Osteocyte (in vitro differentiated cells): ENCODE measurements at regions not wholly inside any gene's neighbourhood (a gene's known extent, or its start where the extent isn't known, plus 50 kb on each side); places are given as distances from the start of the nearest gene placed in this dataset.

ENCODE experiments used
- DNase-seq: peaks from one replicate; pipeline ENCODE4 v3.0.0; 2021; ENCODE audit warnings: mixed read lengths; ENCODE audit not compliant: unreplicated experiment; ENCODE audit errors: extremely low spot score
- H3K27ac Mint-ChIP-seq: one replicate; pipeline ENCODE4 v1.8.0; 2021; ENCODE audit warnings: mild to moderate bottlenecking, mixed read lengths; ENCODE audit not compliant: unreplicated experiment
- H3K27me3 Mint-ChIP-seq: one replicate; pipeline ENCODE4 v1.8.0; 2021; ENCODE audit warnings: mixed read lengths; ENCODE audit not compliant: unreplicated experiment
- H3K36me3 Mint-ChIP-seq: one replicate; pipeline ENCODE4 v1.8.0; 2021; ENCODE audit warnings: mixed read lengths; ENCODE audit not compliant: unreplicated experiment
- H3K4me1 Mint-ChIP-seq: one replicate; pipeline ENCODE4 v1.8.0; 2021; ENCODE audit warnings: mixed read lengths; ENCODE audit not compliant: unreplicated experiment
- H3K4me3 Mint-ChIP-seq: one replicate; pipeline ENCODE4 v1.8.0; 2021; ENCODE audit warnings: mild to moderate bottlenecking, moderate library complexity, mixed read lengths; ENCODE audit not compliant: unreplicated experiment
- H3K9me3 Mint-ChIP-seq: one replicate; pipeline ENCODE4 v1.8.0; 2021; ENCODE audit warnings: mixed read lengths; ENCODE audit not compliant: unreplicated experiment
- TF ChIP-seq, protein P1 (sequence below): fragments of 200-600 bp; sonication (generic); IDR thresholded peaks from 2 replicates; pipeline ENCODE4 v1.5.0; 2021; ENCODE audit warnings: antibody characterized with exemption, mild to moderate bottlenecking, moderate library complexity

DNA sequence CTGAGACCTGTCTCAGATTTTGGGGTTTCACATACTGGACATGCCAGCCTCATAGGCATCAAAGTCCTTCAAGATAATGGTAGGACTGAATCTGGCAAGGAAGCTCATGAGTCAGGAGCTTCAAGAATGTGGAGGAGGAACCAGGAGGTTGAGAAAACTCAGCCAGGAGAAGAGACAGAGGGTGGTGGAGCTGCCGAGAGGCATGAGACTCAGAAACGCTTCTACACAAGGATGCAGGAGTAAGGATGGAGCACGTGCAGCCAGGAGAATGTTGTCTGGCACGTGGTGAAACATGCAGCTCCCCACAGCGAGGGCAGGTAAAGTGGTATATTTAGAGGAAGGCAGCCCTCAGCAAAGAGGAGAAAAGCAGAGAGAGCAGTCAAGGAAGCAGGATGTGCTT, 148.7 kb upstream of the ISX start:
- no peaks in the 10 kb centered on the region for H3K27me3 Mint-ChIP-seq
- H3K4me1 Mint-ChIP-seq: no peaks in the 10 kb centered on the region
- H3K9me3 Mint-ChIP-seq: peaks cover 10% of the 10 kb centered on the region
- TF ChIP-seq, protein P1, sequence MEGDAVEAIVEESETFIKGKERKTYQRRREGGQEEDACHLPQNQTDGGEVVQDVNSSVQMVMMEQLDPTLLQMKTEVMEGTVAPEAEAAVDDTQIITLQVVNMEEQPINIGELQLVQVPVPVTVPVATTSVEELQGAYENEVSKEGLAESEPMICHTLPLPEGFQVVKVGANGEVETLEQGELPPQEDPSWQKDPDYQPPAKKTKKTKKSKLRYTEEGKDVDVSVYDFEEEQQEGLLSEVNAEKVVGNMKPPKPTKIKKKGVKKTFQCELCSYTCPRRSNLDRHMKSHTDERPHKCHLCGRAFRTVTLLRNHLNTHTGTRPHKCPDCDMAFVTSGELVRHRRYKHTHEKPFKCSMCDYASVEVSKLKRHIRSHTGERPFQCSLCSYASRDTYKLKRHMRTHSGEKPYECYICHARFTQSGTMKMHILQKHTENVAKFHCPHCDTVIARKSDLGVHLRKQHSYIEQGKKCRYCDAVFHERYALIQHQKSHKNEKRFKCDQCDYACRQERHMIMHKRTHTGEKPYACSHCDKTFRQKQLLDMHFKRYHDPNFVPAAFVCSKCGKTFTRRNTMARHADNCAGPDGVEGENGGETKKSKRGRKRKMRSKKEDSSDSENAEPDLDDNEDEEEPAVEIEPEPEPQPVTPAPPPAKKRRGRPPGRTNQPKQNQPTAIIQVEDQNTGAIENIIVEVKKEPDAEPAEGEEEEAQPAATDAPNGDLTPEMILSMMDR: no peak
- DNase-seq: no peak
- H3K36me3 Mint-ChIP-seq: no peaks in the 10 kb centered on the region
- no peak overlapping the region for H3K4me3 Mint-ChIP-seq
- no peak overlapping the region for H3K27ac Mint-ChIP-seq

DNA sequence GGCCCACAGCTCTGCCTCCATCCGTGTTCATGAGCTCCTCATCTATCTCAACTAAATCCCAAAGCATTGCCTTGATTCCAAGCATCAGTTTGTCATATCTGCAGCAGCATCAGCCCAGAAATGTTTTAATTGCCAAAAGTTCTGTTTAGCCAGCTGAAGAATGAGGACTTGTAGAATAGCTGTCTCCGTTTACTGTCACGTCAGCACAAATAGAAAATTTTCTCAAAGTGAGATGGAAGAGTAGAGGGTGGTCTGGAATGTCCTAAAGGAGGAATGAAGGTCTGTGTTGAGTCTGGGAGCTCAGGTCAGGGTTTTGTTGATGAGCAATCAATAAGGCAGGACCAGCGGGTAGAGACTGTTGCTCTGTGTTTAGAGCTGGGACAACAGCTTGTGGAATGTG, 134.9 kb upstream of the ISX start:
- Mint-ChIP-seq H3K36me3 (no peaks in the 10 kb centered on the region), H3K4me1 (no peaks in the 10 kb centered on the region), H3K27ac (no peak overlapping the region), H3K4me3 (no peak overlapping the region), H3K9me3 (peaks cover 20% of the 10 kb centered on the region), H3K27me3 (no peaks in the 10 kb centered on the region)
- no peak for DNase-seq
- TF ChIP-seq, protein P1: no peak

DNA sequence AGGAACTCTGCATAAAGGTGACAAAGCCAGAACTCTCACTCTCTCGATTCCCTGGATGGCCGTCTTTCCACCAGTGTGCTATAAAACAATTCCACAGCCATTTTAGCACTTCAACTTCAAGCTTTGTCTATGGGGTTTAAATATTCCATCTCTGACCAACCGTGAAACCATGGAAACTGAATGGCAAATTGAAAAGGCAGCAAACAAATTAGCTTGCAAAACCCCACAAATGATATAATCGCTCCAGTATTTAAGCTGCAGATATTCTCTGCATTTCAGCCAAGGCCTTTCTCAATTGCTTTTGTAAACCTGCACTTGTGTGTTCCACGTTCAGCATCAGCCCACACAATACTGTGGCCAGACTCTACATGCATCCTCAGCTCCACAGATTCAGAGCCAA, 131.7 kb upstream of the ISX start:
- H3K4me1 Mint-ChIP-seq: no peaks in the 10 kb centered on the region
- TF ChIP-seq, protein P1: no peak
- H3K36me3 Mint-ChIP-seq: no peaks in the 10 kb centered on the region
- H3K27me3 Mint-ChIP-seq: no peaks in the 10 kb centered on the region
- no peak for DNase-seq
- peaks cover 27% of the 10 kb centered on the region for H3K9me3 Mint-ChIP-seq
- H3K4me3 Mint-ChIP-seq: no peak overlapping the region
- H3K27ac Mint-ChIP-seq: no peak overlapping the region

DNA sequence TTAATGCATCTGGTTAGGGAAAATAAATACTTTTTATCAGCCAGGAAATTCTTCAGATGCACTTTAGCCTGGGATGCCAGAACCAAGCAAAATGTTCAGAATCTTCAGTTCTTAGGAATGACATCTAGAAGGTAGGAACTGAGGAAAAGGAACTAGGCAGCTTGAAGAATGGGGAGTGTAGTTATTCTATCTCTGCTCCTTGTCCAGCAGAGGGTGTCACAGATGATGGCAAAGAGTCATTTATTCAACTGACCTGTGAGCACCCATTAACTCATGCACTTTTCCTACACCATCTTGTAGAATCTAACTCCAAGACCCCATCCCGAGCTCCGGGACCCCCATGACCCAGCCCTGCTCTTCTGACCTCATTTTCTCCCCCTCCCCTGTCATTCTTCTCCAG, 122.1 kb upstream of the ISX start:
- no peak for DNase-seq
- TF ChIP-seq, protein P1: no peak
- peaks cover 16% of the 10 kb centered on the region for H3K9me3 Mint-ChIP-seq
- H3K36me3 Mint-ChIP-seq: no peaks in the 10 kb centered on the region
- no peaks in the 10 kb centered on the region for H3K4me1 Mint-ChIP-seq
- H3K27me3 Mint-ChIP-seq: no peaks in the 10 kb centered on the region
- H3K4me3 Mint-ChIP-seq: no peak overlapping the region
- no peak overlapping the region for H3K27ac Mint-ChIP-seq

DNA sequence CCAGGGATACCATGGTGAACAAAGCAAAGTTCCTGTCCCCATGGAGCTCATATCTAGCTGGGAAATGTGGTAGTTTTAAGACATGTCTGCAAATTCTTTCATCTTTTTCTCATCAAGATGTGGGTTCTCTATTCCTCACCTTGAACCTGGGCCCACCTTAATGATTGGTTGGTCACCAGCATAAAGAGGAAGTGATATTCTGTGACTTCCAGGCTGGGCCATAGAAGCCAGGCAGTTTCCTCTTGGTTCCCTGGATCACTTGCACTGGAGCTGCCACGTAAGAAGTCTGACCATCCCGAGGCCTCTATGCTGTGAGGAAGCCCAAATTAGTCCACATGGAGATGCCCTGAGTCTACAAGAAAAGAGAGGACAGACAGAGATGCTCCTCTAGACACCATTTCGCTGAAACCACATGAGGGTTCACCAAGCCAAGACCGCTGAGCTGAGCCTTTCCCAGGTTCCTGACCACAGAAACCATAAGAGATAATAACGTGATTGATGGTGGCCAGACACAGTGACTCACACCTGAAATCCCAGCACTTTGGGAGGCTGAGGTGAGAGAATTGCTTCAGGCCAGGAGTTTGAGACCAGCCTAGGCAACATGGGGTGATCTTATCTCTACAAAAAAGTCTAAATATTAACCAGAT, 119.5 kb upstream of the ISX start:
- Mint-ChIP-seq H3K36me3 (no peaks in the 10 kb centered on the region), H3K4me1 (no peaks in the 10 kb centered on the region), H3K4me3 (no peak overlapping the region), H3K9me3 (no peaks in the 10 kb centered on the region), H3K27me3 (no peaks in the 10 kb centered on the region), H3K27ac (no peak overlapping the region)
- TF ChIP-seq, protein P1: no peak
- DNase-seq: no peak
